ENCODE measurements at regions not wholly inside any gene's neighbourhood (a gene's known extent, or its start where the extent isn't known, plus 50 kb on each side); places are given as distances from the start of the nearest gene placed in this dataset.

- no peak for TF ChIP-seq POLR2A (IDR thresholded peaks at IDR 0.05)
- TF ChIP-seq CTCF (IDR thresholded peaks at IDR 0.05), result no peak
These were observed 62.9 kb upstream of the IGFBP2 start for GRCh38 chr2:216570357-216570756.

All from suprapubic skin (tissue), 3 donors.